ENCODE measurements at regions not wholly inside any gene's neighbourhood (a gene's known extent, or its start where the extent isn't known, plus 50 kb on each side); places are given as distances from the start of the nearest gene placed in this dataset.

GRCh38 chr1:193553564-193553963 lies 367.2 kb upstream of the B3GALT2 start:
- intact Hi-C loops (cut with DNase I) = no loop called here
- H3K27ac ChIP-seq = no peak overlapping the region

GRCh38 chr1:193552274-193552673 lies 365.9 kb upstream of the B3GALT2 start:
- no peak overlapping the region for H3K27ac ChIP-seq
- H3K4me3 ChIP-seq = no peak overlapping the region
- no peaks in the 10 kb centered on the region for H3K9me3 ChIP-seq
- H3K36me3 ChIP-seq = no peaks in the 10 kb centered on the region
- H3K27me3 ChIP-seq = no peaks in the 10 kb centered on the region
- no peak for TF ChIP-seq CTCF (IDR thresholded peaks at IDR 0.05)
- H3K4me1 ChIP-seq = no peaks in the 10 kb centered on the region
- ATAC-seq = no peak
- DNase-seq = no peak
- intact Hi-C loops (cut with DNase I) = no loop called here

More at GRCh38 chr1:193553564-193553963, 367.2 kb upstream of the B3GALT2 start:
- Histone ChIP-seq H3K4me3 (no peak overlapping the region), H3K36me3 (no peaks in the 10 kb centered on the region), H3K27me3 (no peaks in the 10 kb centered on the region), H3K9me3 (no peaks in the 10 kb centered on the region), H3K4me1 (peaks cover 0 to 7% of the 10 kb centered on the region in 2 donors)
- TF ChIP-seq CTCF (IDR thresholded peaks at IDR 0.05) = no peak
- ATAC-seq (no peak), DNase-seq (no peak)

GRCh38 chr1:193549081-193549480 lies 362.7 kb upstream of the B3GALT2 start:
- Histone ChIP-seq H3K36me3 (no peaks in the 10 kb centered on the region), H3K27me3 (no peaks in the 10 kb centered on the region), H3K27ac (no peak overlapping the region), H3K4me1 (no peaks in the 10 kb centered on the region), H3K4me3 (no peak overlapping the region), H3K9me3 (no peaks in the 10 kb centered on the region)
- DNase-seq (no peak), ATAC-seq (no peak)
- TF ChIP-seq CTCF (IDR thresholded peaks at IDR 0.05) = no peak
- intact Hi-C loops (cut with DNase I) = no loop called here

GRCh38 chr1:193545171-193545570 lies 358.8 kb upstream of the B3GALT2 start:
- intact Hi-C loops (cut with DNase I) = no loop called here
- H3K27me3 ChIP-seq = no peaks in the 10 kb centered on the region
- no peak for DNase-seq
- no peaks in the 10 kb centered on the region for H3K36me3 ChIP-seq
- ATAC-seq = no peak
- no peaks in the 10 kb centered on the region for H3K9me3 ChIP-seq
- no peak overlapping the region for H3K4me3 ChIP-seq
- no peaks in the 10 kb centered on the region for H3K4me1 ChIP-seq
- H3K27ac ChIP-seq = no peak overlapping the region
- no peak for TF ChIP-seq CTCF (IDR thresholded peaks at IDR 0.05)

GRCh38 chr1:193543259-193543658 lies 356.8 kb upstream of the B3GALT2 start:
- no peak for TF ChIP-seq CTCF (IDR thresholded peaks at IDR 0.05)
- Histone ChIP-seq H3K27ac (no peak overlapping the region), H3K9me3 (no peaks in the 10 kb centered on the region), H3K4me3 (no peak overlapping the region), H3K4me1 (no peaks in the 10 kb centered on the region), H3K36me3 (no peaks in the 10 kb centered on the region), H3K27me3 (no peaks in the 10 kb centered on the region)
- DNase-seq (no peak), ATAC-seq (no peak)
- intact Hi-C loops (cut with DNase I) = no loop called here

Data from left lung (tissue), 4 donors.